Left renal cortex interstitium (tissue), 4 donors: ENCODE measurements at regions not wholly inside any gene's neighbourhood (a gene's known extent, or its start where the extent isn't known, plus 50 kb on each side); places are given as distances from the start of the nearest gene placed in this dataset.
"Not testable (repeated sequence)": the region's sequence is repeated elsewhere in the genome, so short reads cannot be mapped to it uniquely, and the experiment has no call there.

Experiments used
- DNase-seq, 4 donors: peaks; one replicate each; pipeline ENCODE4 v3.0.0-alpha.2; 2013; ENCODE audit warnings: low read depth in 4 of 4, low spot score in 2 of 4, missing footprints in 1 of 4

DNA sequence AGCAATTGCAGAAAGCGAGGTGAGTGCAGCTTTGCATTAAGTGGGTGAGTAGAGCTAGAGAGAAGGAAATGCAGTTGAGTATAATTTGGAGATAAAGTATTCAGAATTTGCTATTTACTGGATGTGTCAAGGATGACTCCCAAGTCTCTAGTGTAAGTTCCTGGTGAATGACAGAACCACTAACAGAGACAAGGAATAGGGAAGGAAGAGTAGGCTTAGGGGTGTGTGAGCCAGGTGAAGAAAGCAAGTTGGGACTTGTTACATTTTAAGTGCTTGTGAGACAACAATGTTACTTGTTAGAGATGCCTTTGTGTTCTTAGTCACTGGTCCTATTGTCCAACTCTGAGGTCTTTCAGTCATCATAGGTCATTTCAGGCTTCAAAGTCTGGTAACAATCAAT is 70.8 kb downstream of the TBC1D26 start:
- DNase-seq, result not testable (repeated sequence)

DNA sequence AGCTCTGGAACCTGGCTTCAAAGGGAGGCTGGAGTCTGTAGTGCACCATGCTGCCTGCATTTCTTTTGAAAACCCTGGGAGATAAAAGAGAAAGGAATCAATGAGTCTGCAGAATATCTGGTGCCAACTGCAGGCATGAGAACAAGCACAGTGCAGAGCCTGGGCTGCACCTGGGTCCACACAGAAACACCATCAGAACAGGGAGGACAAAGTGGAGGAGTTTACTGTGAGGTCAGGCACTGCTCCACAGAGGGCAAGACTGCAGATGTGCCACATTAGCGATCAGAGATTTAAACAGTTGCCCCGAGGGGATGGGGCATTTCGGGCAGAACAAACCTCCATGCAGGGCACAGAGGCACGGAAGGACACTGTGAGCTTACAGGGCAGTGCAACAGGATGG is 74.7 kb downstream of the TBC1D26 start:
- not testable (repeated sequence) for DNase-seq

DNA sequence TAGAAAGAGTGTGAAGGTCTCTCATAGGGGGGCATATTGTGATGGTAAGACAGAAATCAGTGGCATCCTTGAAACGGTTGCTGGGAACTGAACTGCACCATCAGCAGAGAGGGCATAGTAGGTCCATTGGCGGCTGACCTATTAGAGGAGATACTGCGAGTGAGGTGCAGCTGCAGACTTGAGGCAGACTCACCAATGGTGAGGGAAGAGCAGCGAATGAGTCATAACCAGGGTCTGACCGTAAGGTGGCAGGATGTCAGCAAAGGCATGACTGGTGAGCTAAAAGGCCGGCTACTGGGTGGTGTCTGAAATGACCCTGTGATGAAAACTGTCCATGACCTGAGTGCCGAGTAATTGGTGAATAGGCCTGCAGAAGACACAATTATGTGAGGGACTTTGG is 81.3 kb downstream of the TBC1D26 start:
- DNase-seq, result not testable (repeated sequence)

DNA sequence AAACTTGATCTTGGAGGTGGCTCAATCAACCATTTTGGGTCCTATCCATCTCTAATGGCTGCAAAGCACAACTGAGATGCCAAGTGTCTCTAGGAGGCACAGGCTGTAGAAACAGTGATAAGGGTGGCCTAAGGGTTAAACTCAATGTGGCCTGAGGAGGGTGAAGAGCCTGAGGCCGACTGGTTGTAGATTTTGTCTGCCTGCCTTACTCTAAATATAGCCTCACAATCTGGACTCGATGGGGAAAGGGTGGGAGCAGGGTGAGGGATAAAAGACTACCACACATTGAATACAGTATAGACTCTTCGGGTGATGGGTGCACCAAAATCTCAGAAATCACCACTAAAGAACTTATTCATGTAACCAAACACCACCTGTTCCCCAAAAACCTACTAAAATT is 81.9 kb downstream of the TBC1D26 start:
- DNase-seq, result not testable (repeated sequence)

DNA sequence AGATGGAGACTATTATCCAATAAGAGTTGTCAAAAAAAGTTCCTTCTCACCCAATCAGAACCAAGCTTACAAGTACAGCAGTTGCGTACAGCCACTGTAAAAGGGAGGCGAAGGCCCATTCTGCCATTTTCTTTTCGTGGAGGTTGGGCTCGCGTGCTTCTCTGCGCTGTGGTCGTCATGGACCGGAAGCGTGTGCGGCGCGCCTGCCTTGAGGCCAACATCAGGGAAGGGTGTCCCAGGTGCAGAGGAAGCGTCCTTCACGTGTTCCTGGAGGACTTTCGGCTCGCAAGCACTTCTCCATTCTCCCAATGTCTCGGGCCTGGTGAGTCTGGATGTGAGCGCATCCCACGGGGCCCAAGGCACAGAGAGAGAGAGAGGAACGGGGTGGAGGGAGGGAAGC is 85.8 kb downstream of the TBC1D26 start:
- DNase-seq, result not testable (repeated sequence)

DNA sequence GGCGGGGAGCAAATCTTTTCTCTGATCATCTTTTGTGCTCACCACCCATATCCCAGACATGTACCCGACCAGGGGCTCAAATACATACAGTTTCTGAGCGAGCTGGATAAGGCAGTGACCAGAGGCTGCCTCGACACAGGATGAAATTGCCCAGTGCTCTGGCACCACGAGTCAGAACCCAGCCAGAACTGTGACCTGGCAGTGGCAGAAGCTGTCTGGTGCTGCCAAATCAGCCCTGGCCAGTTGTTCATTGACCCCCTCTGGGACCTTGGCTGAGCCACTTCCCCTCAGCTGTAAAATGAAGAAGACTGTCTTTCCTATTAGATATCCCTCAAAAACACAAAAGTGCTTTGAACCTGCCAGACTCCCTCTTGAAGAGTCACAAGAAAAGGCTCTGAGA is 90.2 kb downstream of the TBC1D26 start:
- not testable (repeated sequence) for DNase-seq

DNA sequence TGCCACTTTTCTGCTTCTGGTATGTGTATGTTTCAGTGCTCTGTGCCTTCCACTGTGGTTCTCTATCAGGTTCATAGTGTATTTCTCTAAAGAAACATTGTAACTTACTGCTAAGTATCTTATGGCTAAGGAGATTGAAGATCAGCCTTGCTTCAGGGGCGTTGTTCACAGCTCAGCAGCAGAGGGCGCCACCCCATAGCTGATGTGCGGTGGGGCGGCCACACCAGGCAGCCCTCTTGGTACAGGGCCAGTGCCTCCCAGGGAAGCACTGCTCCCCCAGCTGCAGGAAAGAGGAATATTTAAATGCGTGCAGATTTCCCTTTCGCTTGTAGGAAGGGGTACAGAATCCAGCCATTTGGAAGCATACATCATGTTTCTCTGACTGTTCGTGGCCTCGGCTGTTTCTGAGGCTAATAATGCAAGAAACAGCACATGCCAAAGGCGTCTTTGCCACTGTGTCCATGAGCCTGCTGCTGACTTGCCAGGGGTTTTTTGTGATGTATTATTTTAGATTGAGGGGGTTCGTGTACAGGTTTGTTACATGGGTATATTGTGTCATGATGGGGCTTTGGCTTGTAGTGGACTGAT is 96.7 kb downstream of the TBC1D26 start:
- peak in 3 of 4 donors; percentile 38 to 51 (median 41) for DNase-seq

DNA sequence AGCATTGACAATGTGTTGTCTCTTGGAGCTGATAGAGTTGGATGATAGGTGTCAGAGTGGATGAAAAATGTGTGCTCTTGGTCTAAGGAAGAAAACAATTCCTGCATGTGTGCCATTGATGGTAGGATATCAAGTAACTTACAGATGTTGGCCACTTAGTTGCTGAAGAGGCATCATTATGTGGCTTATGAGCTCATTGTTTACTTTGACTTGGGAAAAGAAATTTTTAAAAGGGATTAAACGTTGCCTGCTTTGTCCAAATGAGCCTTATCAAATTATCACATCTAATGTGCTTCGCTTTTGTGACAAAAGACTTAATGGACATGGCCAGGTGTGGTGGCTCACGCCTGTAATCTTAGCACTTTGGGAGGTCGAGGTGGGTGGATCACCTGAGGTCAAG is 98.1 kb downstream of the TBC1D26 start:
- DNase-seq, result not testable (repeated sequence)

DNA sequence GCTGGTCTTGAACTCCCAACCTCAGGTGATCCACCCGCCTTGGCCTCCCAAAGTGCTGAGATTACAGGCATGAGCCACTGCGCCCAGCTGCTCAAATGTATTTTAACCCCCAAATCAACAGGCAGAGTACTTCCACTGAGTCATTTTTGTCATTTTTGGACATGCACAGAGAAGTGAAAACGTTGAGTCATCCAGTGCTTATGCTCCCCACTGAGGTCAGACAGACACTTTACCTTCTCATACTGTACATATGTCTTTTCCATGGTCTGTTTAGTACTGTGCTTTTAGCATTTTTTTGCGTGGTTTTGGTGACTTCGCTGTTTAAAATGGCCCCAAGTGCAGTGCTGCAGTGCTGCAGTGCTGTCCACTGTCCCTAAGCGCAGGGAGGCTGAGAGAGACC is 99.1 kb downstream of the TBC1D26 start:
- not testable (repeated sequence) for DNase-seq

DNA sequence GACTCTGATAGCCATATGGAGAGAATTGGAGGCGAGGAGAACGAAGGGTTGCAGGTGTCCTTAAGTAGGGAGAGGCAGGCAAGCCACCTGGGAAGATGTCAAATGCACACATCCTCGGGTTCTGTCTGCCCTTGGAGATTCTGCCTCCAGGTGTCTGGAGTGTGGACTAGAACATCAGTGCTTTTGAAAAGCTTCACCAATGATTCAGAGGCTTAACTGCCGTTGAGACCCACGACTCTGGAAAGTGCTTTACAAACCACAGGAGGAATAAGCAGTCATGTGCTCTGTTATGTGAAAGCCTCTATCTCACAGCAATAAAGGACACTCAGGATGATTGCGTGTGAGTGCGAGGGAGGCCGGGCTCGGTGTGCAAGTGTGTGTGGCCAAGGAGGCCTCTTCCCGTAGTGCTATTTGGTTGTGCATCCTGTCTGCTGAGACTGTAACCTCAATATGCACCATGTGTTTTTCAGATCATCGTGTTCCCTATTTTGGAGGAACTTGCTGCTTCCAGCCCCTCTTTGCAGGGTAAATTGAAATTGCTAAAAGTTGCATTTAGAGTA is 100.9 kb downstream of the TBC1D26 start:
- DNase-seq, result not testable (repeated sequence)

DNA sequence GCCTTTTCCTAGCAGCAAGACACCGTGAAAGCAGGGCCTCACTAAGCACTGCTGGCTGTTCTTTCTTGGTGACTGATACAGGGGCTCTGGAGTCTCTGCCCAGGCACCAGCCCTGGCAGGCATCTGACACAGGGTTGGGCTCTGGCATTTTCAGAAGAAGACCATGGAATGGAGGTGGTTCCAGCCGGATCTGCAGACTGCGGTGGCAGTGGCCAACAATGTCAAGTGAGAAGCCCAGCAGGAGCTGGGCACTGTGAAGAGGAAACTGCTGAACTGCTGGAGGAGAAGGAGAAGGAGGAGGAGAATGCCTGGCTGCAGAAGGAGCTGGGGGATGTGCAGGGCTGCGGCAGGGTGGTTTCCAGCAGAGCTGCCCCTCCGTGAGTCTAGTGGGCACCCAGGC is 101.8 kb downstream of the TBC1D26 start:
- DNase-seq, result not testable (repeated sequence)

DNA sequence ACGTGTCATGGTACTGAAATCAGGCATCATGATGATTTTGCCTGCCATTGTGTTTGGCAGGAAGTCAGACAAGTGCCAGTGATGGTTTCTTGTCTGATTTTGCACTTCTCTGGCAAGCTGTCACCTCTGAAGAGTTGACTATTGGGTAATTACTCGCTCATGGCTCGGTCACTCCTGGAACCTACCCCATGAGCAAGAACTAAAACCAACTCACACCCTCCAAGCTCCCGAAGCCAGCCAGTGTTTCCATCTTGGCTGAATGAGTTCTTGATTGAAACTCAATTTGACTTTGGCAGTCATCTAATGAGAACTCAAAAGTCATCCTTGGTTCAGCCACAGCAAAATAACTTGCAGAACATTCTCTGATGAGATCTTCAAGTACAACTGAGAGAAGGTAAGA is 103.4 kb downstream of the TBC1D26 start:
- not testable (repeated sequence) for DNase-seq

DNA sequence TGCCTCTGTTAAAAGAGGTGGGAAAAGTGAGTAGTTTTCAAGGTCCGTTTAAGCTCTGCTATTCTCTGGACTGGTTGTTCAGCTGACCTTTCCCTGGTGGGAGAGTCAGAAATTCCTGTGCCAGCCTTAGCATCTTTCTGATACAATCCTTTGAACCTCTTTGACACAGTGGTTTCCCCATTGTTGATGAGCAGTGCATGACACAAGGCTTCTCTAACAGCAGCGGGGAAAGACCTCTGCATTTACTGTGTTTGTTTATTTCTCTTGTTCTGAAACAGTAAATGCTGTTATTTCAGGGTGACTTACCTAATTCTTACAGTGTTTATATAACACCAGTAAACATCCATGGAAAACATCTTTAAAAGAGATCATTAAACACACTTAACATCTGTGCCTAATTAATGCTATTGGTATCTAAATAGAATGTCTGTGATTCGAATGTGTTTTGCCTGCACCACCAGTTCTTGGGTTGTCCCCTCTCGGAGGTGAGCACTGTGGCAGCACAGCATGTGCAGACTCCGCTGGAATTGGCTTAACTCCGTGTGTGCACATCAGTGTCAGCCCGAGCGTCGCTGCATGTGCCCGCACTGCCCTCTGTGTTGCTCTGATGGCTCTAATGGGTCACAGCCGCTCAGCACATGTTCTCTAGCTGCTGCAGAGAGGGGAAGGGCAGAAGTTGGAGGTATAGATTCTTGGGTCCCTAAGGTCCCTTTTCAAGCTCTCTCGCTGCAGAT is 104.3 kb downstream of the TBC1D26 start:
- DNase-seq, result not testable (repeated sequence)

DNA sequence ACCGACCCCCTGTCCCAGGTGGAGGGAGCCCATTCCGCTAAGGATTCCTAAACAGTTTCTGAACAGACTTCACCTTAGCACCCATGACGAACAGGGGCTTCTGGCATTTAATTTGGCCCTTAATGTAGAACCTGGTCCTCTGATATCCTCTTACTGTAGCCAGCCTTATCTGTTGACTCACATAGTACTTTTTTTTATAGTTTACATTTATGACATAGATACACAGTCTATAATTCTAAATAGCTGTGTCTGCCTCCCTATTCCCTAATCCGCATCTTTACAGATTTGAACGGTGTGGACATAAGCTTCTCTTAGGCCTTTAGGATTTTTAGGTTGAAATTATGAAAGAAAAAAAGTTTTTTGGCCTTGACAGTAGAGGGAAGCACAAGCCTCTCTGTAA is 104.9 kb downstream of the TBC1D26 start:
- DNase-seq, result not testable (repeated sequence)

DNA sequence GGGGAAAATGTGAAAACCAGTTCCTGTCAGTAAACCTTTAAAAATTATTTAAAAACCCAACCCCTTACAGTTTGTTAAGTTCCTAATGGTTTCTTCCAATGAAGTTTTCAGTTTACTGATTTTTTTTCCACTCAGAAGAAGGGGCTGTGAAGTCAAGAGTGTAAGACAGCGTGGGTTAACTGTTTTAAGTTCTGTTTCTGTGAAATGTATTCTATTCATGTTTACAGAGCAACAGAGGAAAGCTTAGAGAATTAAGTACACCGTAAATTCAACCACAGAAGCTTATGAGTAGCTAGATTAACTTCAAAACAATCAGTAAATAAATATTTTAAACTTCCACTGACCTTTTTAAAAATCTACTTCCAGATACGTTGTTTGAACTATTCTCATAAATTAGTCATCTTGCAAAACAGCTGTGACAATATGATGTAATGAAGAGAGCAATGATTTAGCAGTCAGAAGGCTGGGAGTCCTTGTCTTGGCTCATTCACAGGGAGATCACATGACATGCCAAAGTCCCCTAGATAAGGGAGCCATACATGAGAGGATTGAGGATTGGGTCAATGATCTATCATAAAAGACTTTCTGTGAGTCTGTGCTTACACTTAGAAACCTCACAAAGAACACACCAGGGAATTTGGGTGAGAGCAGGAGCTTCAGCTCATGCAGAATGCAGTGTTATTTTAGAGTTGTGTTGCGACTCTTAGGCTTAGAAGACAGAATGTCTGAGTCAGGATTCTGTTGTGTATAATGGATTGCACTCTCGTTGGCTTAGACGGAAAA is 97.3 kb upstream of the ADORA2B start:
- not testable (repeated sequence) for DNase-seq

DNA sequence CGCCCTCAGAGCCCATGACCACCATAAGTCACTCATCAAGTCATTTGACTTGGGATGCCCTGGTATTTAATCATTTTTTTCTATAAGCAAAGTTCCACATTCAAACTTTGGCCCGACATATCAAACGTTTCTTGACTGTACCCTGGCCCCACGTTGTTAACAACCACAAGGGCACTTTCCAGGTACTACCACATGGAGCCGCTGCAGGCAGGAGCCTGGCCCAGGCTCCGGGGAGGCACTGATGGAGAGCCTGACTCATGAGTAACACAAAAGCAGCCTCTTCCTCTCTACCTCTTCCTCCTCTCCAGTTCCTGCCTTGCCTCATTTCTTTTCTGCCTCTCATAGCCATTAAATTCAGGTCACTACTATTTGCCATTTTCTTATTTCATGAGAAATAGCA is 95.9 kb upstream of the ADORA2B start:
- not testable (repeated sequence) for DNase-seq

DNA sequence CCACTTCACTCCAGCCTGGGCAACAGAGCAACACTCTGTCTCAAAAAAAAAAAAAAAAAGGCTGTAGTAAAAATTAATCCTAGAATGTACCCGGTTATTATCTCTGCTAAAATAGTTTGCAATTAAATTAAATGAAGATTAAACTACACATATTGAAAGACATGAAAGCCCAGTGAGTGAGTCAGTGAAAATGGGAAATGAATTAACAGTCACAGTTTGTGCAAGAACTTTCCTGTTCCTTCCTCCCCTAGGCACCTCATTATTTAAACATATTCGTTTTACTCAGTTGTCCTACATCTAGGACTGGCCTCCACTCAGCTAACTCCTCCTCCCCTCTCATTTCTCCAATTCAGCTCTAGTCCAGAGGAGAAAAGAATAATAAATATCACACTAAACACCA is 94.9 kb upstream of the ADORA2B start:
- not testable (repeated sequence) for DNase-seq

DNA sequence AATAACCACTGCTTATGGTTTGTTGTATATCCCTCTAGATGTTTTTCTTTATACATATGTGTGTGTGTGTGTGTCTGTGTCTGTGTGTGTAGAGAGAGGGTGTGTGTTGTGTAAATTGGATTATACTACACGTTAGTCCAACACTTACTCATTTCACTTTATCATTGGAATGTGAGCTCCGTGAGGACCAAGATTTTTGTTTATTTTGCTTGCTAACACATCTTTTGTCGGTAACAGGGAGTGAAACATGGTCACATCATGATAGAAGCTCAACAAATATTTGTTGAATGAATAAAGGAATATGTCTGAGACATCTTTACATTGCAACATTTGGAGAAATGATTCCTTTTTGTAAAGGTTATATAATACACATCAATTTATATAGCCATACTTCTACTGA is 94.2 kb upstream of the ADORA2B start:
- DNase-seq, result not testable (repeated sequence)

DNA sequence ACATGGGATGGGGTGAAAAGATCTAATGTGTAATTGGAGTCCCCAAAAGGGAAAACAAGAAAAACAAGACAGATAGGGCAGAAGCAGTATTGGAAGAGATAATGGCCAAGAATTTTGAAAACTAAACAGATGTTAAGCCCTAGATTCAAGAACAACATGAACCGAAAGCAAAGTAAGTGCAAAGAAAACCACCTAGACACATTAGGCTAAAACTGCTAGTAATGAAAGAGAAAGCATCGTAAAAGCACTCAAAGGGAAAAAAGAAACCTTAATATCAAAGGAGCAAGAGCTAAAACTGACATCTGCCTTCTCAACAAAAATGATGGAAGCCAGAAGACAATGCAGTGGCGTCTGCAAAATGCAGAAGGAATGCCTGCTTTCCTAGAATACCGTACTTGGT is 92.1 kb upstream of the ADORA2B start:
- DNase-seq, result not testable (repeated sequence)

DNA sequence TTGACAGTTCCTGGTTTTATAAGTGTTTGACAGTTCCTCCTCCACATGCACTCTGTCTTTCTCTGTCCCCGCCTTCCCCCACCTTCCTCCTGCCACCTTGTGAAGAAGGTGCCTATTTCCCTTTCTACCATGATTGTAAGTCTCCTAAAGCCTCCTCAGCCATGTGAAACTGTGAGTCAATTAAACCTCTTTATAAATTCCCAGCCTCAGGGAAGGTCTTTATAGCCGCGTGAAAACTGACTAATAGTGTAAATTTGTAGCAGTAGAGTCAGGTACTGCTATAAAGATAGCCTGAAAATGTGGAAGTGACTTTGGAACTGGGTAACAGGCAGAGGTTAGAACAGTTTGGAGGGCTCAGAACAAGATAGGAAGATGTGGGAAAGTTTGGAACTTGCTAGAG is 88.7 kb upstream of the ADORA2B start:
- not testable (repeated sequence) for DNase-seq

DNA sequence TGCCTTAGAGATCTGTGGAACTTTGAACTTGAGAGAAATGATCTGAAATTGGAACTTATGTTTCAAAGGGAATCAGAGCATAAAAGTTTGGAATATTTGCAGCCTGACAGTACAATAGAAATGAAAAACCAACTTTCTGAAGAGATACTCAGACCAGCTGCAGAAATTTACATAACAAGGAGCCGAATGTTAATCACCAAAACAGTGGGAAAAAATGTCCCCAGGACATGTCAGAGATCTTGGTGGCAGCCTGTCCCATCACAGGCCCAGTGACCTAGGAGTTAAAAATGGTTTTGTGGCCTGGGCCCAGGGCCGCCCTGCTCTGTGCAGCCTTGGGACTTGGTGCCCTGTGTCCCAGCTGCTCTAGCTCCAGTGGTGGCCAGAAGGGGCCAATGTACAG is 88.2 kb upstream of the ADORA2B start:
- not testable (repeated sequence) for DNase-seq
